WTC11 (cell line): ENCODE measurements at regions not wholly inside any gene's neighbourhood (a gene's known extent, or its start where the extent isn't known, plus 50 kb on each side); places are given as distances from the start of the nearest gene placed in this dataset.

ENCODE experiments used
- CTCF ChIP-seq: fragments of 200-600 bp; IDR thresholded peaks from 2 replicates; pipeline ENCODE4 v1.8.0; 2022; ENCODE audit warnings: antibody characterized with exemption
- NFYB ChIP-seq: sonication (generic); formaldehyde crosslinking; conservative IDR thresholded peaks from 2 replicates; pipeline ENCODE4 v1.8.0; 2022; ENCODE audit warnings: low read depth, missing genetic modification reagents
- NR1H2 ChIP-seq: sonication (generic); formaldehyde crosslinking; IDR thresholded peaks from 2 replicates; pipeline ENCODE4 v1.9.0; 2021; ENCODE audit warnings: mild to moderate bottlenecking, moderate library complexity, missing genetic modification reagents
- SP1 ChIP-seq: sonication (generic); formaldehyde crosslinking; conservative IDR thresholded peaks from 2 replicates; pipeline ENCODE4 v1.8.1; 2022; ENCODE audit warnings: missing genetic modification reagents
- ZBTB21 ChIP-seq: sonication (generic); formaldehyde crosslinking; IDR thresholded peaks from 2 replicates; pipeline ENCODE4 v1.8.1; 2023; ENCODE audit warnings: mild to moderate bottlenecking, missing genetic modification reagents, borderline replicate concordance

- TF ChIP-seq CTCF (no peak), NR1H2 (CRISPR knock-in tag) (no peak), SP1 (CRISPR knock-in tag) (no peak), ZBTB21 (CRISPR knock-in tag) (no peak), NFYB (CRISPR knock-in tag) (no peak)
Measured at GRCh38 chr13:42420304-42420703, 148.4 kb downstream of the AKAP11 start.
